ENCODE measurements at regions not wholly inside any gene's neighbourhood (a gene's known extent, or its start where the extent isn't known, plus 50 kb on each side); places are given as distances from the start of the nearest gene placed in this dataset.
A peak's percentile ranks its signal among the peaks of the same experiment; 100 is the strongest.
"Not testable (repeated sequence)": the region's sequence is repeated elsewhere in the genome, so short reads cannot be mapped to it uniquely, and the experiment has no call there.

- DNase-seq (ENCODE audit: low spot score), result no peak
Observed at GRCh38 chr6:105726902-105727655, 324.2 kb upstream of the PREP start.

- DNase-seq (ENCODE audit: low spot score), result no peak
Observed at GRCh38 chr6:105714846-105715245, 312.0 kb upstream of the PREP start.

GRCh38 chr6:105713474-105714118 is 310.7 kb upstream of the PREP start:
- DNase-seq (ENCODE audit: low spot score), result no peak

- no peak for DNase-seq (ENCODE audit: low spot score)
Observed at GRCh38 chr6:105711216-105711615, 308.3 kb upstream of the PREP start.

GRCh38 chr6:105705608-105706007 is 302.7 kb upstream of the PREP start:
- no peak for DNase-seq (ENCODE audit: low spot score)

- no peak for DNase-seq (ENCODE audit: low spot score)
Observed at GRCh38 chr6:105695461-105695860, 292.6 kb upstream of the PREP start.

- no peak for DNase-seq (ENCODE audit: low spot score)
Observed at GRCh38 chr6:105692613-105693215, 289.8 kb upstream of the PREP start.

- no peak for DNase-seq (ENCODE audit: low spot score)
Observed at GRCh38 chr6:105691971-105692370, 289.1 kb upstream of the PREP start.

- no peak for DNase-seq (ENCODE audit: low spot score)
Observed at GRCh38 chr6:105691081-105691480, 288.2 kb upstream of the PREP start.

- no peak for DNase-seq (ENCODE audit: low spot score)
Observed at GRCh38 chr6:105688573-105688972, 285.7 kb upstream of the PREP start.

- DNase-seq (ENCODE audit: low spot score), result not testable (repeated sequence)
Observed at GRCh38 chr6:105686793-105687192, 283.9 kb upstream of the PREP start.

- no peak for DNase-seq (ENCODE audit: low spot score)
Observed at GRCh38 chr6:105681061-105681460, 278.2 kb upstream of the PREP start.

GRCh38 chr6:105680131-105680530 is 277.2 kb upstream of the PREP start:
- no peak for DNase-seq (ENCODE audit: low spot score)

GRCh38 chr6:105678516-105678915 is 275.6 kb upstream of the PREP start:
- no peak for DNase-seq (ENCODE audit: low spot score)

- no peak for DNase-seq (ENCODE audit: low spot score)
Observed at GRCh38 chr6:105677671-105678475, 275.0 kb upstream of the PREP start.

GRCh38 chr6:105676857-105677256 is 274.0 kb upstream of the PREP start:
- no peak for DNase-seq (ENCODE audit: low spot score)

- peak; percentile 90 for DNase-seq (ENCODE audit: low spot score)
Observed at GRCh38 chr6:105675715-105676397, 273.0 kb upstream of the PREP start.

GRCh38 chr6:105672856-105673538 is 270.1 kb upstream of the PREP start:
- DNase-seq (ENCODE audit: low spot score), result not testable (repeated sequence)

GRCh38 chr6:105669232-105669631 is 266.4 kb upstream of the PREP start:
- DNase-seq (ENCODE audit: low spot score), result no peak

- no peak for DNase-seq (ENCODE audit: low spot score)
Observed at GRCh38 chr6:105667056-105667455, 264.2 kb upstream of the PREP start.

GRCh38 chr6:105664931-105665330 is 262.0 kb upstream of the PREP start:
- DNase-seq (ENCODE audit: low spot score), result no peak
